H1 (cell line): ENCODE measurements at regions not wholly inside any gene's neighbourhood (a gene's known extent, or its start where the extent isn't known, plus 50 kb on each side); places are given as distances from the start of the nearest gene placed in this dataset.

Experiments
- CTCF ChIA-PET: fragments of 300-600 bp; sonication (Branson Sonifier 250); formaldehyde crosslinking; loops from one replicate; lab custom pipeline; 2021; ENCODE audit not compliant: partially characterized antibody; lab: Charles Lee
- POLR2A ChIA-PET: fragments of 300-600 bp; sonication (Branson Sonifier 250); formaldehyde crosslinking; loops from one replicate; lab custom pipeline; 2021; ENCODE audit warnings: inconsistent platforms; ENCODE audit not compliant: partially characterized antibody; lab: Charles Lee
- DNase-seq, 2 experiments: peaks; one replicate each; pipeline versions ENCODE4 v3.0.0 to v3.0.0-alpha.2; 2010 to 2022; ENCODE audit warnings: low spot score in 2 of 2, low read depth in 1 of 2, mixed read lengths in 1 of 2
- FAIRE-seq: peaks from 2 replicates; lab custom pipeline; 2011; peaks lifted over from hg19 to GRCh38; lab: Jason Lieb, UNC
- H2AFZ ChIP-seq: 2 replicates; pipeline ENCODE4 v1.8.1; 2012; ENCODE audit warnings: low read length, inconsistent platforms
- H2AK5ac ChIP-seq: 2 replicates; pipeline ENCODE4 v1.6.1; 2013; ENCODE audit warnings: low read depth, low read length
- H2BK120ac ChIP-seq: replicated peaks from 2 replicates; pipeline ENCODE3; 2013; ENCODE audit warnings: low read depth, low read length, inconsistent platforms
- H2BK12ac ChIP-seq: 2 replicates; pipeline ENCODE4 v1.6.1; 2013; ENCODE audit warnings: low read depth, low read length
- H2BK15ac ChIP-seq: 2 replicates; pipeline ENCODE4 v1.6.1; 2013; ENCODE audit warnings: low read length
- H2BK20ac ChIP-seq: 2 replicates; pipeline ENCODE4 v1.6.1; 2013; ENCODE audit warnings: low read length
- H2BK5ac ChIP-seq: 2 replicates; pipeline ENCODE4 v1.6.1; 2013; ENCODE audit warnings: low read depth, low read length
- H3K14ac ChIP-seq: 2 replicates; pipeline ENCODE4 v1.6.1; 2013; ENCODE audit warnings: inconsistent platforms; ENCODE audit not compliant: insufficient read length
- H3K18ac ChIP-seq: 2 replicates; pipeline ENCODE4 v1.6.1; 2013; ENCODE audit warnings: low read length; ENCODE audit errors: extremely low read depth
- H3K23ac ChIP-seq: 2 replicates; pipeline ENCODE4 v1.6.1; 2013; ENCODE audit warnings: inconsistent platforms; ENCODE audit not compliant: insufficient read length
- H3K23me2 ChIP-seq: 2 replicates; pipeline ENCODE4 v1.6.1; 2013; ENCODE audit warnings: low read depth, low read length
- H3K27ac ChIP-seq: 2 replicates; pipeline ENCODE4 v1.6.1; 2011; ENCODE audit warnings: low read depth, low read length, inconsistent platforms
- H3K27me3 ChIP-seq, 4 experiments: replicated peaks in 1 of 4; 1 replicate in 1 of 4; 2 replicates in 3 of 4; pipeline versions ENCODE4 v1.6.1 to v1.8.1; 2011 to 2013; ENCODE audit warnings: low read length in 3 of 4, mild to moderate bottlenecking in 3 of 4, inconsistent platforms in 2 of 4, mixed read lengths in 2 of 4, moderate library complexity in 1 of 4; ENCODE audit not compliant: control insufficient read depth in 3 of 4, insufficient read depth in 3 of 4; ENCODE audit errors: extremely low read depth in 1 of 4
- H3K36me3 ChIP-seq, 4 experiments: 2 replicates each; pipeline versions ENCODE4 v1.6.1 to v1.8.1; 2011 to 2013; ENCODE audit warnings: mild to moderate bottlenecking in 4 of 4, low read length in 3 of 4, moderate library complexity in 2 of 4, control low read depth in 1 of 4, inconsistent platforms in 1 of 4; ENCODE audit not compliant: insufficient read depth in 4 of 4, control insufficient read depth in 2 of 4
- H3K4ac ChIP-seq: replicated peaks from 2 replicates; pipeline ENCODE3; 2013; ENCODE audit warnings: low read length, low read depth, mixed read lengths, inconsistent platforms; ENCODE audit not compliant: insufficient read length
- H3K4me1 ChIP-seq, 4 experiments: replicated peaks in 1 of 4; 1 replicate in 1 of 4; 2 replicates in 3 of 4; pipeline versions ENCODE4 v1.6.1 to v1.8.1; 2011 to 2013; ENCODE audit warnings: low read length in 3 of 4, inconsistent platforms in 2 of 4, mixed read lengths in 1 of 4; ENCODE audit not compliant: insufficient read depth in 4 of 4, control insufficient read depth in 3 of 4
- H3K4me2 ChIP-seq, 2 experiments: 2 replicates each; pipeline versions ENCODE4 v1.6.1 to v1.8.1; 2011 to 2013; ENCODE audit warnings: low read depth in 2 of 2, low read length in 2 of 2, control low read depth in 1 of 2, inconsistent platforms in 1 of 2, mild to moderate bottlenecking in 1 of 2; ENCODE audit not compliant: insufficient read depth in 1 of 2
- H3K4me3 ChIP-seq, 4 experiments: fragments of 200-600, 300-600 bp in 1 of 4; sonication (generic), shearing (Covaris generic), sonication (Bioruptor Twin) in 1 of 4; 2 replicates each; pipeline versions ENCODE4 v1.5.1 to v1.8.1; 2011 to 2016; ENCODE audit warnings: low read length in 4 of 4, low read depth in 3 of 4, control low read depth in 2 of 4, inconsistent platforms in 2 of 4, mild to moderate bottlenecking in 2 of 4, mixed read lengths in 1 of 4, moderate library complexity in 1 of 4; ENCODE audit not compliant: insufficient read depth in 2 of 4; ENCODE audit errors: extremely low read depth in 1 of 4
- H3K56ac ChIP-seq: replicated peaks from 2 replicates; pipeline ENCODE3; 2013; ENCODE audit warnings: low read depth, mild to moderate bottlenecking, mixed read lengths, low read length, inconsistent platforms; ENCODE audit not compliant: insufficient read length
- H3K79me1 ChIP-seq: 2 replicates; pipeline ENCODE4 v1.6.1; 2013; ENCODE audit warnings: low read depth, low read length, control low read depth
- H3K79me2 ChIP-seq, 2 experiments: 2 replicates each; pipeline versions ENCODE4 v1.6.1 to v1.8.1; 2012 to 2013; ENCODE audit warnings: low read length in 2 of 2, mild to moderate bottlenecking in 2 of 2, inconsistent platforms in 1 of 2; ENCODE audit not compliant: insufficient read depth in 2 of 2, control insufficient read depth in 1 of 2
- H3K9ac ChIP-seq, 4 experiments: replicated peaks in 1 of 4; 1 replicate in 1 of 4; 2 replicates in 3 of 4; pipeline versions ENCODE4 v1.6.1 to v1.8.1; 2011 to 2013; ENCODE audit warnings: low read depth in 3 of 4, low read length in 3 of 4, control low read depth in 2 of 4, mild to moderate bottlenecking in 2 of 4, moderate library complexity in 2 of 4, inconsistent platforms in 1 of 4; ENCODE audit errors: extremely low read depth in 1 of 4
- H3K9me3 ChIP-seq, 2 experiments: 2 replicates each; pipeline versions ENCODE4 v1.6.1 to v1.8.1; 2012 to 2013; ENCODE audit warnings: mild to moderate bottlenecking in 2 of 2, moderate library complexity in 2 of 2, control low read depth in 1 of 2, inconsistent platforms in 1 of 2, low read depth in 1 of 2, low read length in 1 of 2, mixed read lengths in 1 of 2; ENCODE audit not compliant: insufficient read depth in 2 of 2
- H4K20me1 ChIP-seq, 2 experiments: replicated peaks in 1 of 2; 2 replicates each; pipeline versions ENCODE3 to v1.8.1; 2011 to 2013; ENCODE audit warnings: inconsistent platforms in 2 of 2, low read length in 2 of 2, mild to moderate bottlenecking in 1 of 2; ENCODE audit not compliant: insufficient read depth in 2 of 2, control insufficient read depth in 1 of 2
- H4K5ac ChIP-seq: 2 replicates; pipeline ENCODE4 v1.6.1; 2013; ENCODE audit warnings: low read length, low read depth, mixed read lengths, inconsistent platforms; ENCODE audit not compliant: insufficient read length
- H4K8ac ChIP-seq: 2 replicates; pipeline ENCODE4 v1.8.0; 2013; ENCODE audit warnings: mild to moderate bottlenecking, moderate library complexity, low read length, inconsistent platforms; ENCODE audit not compliant: insufficient read depth; ENCODE audit errors: extremely low read depth
- H4K91ac ChIP-seq: replicated peaks from 2 replicates; pipeline ENCODE3; 2013; ENCODE audit warnings: low read length, mixed read lengths, inconsistent platforms; ENCODE audit not compliant: insufficient read length
- ASH2L ChIP-seq: fragments of 200-600, 300-600 bp; sonication (generic); IDR thresholded peaks from one replicate; pipeline ENCODE4 v1.7.1; 2017; ENCODE audit warnings: low read length
- BCL11A ChIP-seq, 2 experiments: IDR thresholded peaks; one replicate each; pipeline ENCODE4 v1.6.1; 2011; ENCODE audit warnings: low read depth in 2 of 2, low read length in 2 of 2, mild to moderate bottlenecking in 2 of 2
- RBBP5 ChIP-seq: IDR thresholded peaks from 2 replicates; pipeline ENCODE4 v1.7.1; 2012; ENCODE audit warnings: low read depth, mild to moderate bottlenecking, inconsistent platforms, low read length, moderate library complexity, borderline replicate concordance
- SIRT6 ChIP-seq: IDR thresholded peaks from one replicate; pipeline ENCODE4 v1.7.1; 2012; ENCODE audit warnings: low read length, inconsistent platforms
- SRF ChIP-seq: IDR thresholded peaks from 2 replicates; pipeline ENCODE4 v1.6.1; 2011; ENCODE audit warnings: mild to moderate bottlenecking, low read depth, low read length, moderate library complexity
- TEAD4 ChIP-seq: IDR thresholded peaks from 2 replicates; pipeline ENCODE4 v1.6.1; 2012; ENCODE audit warnings: low read depth, low read length, inconsistent platforms, mixed read lengths
- TF ChIP-seq, protein P1 (sequence below): IDR thresholded peaks from 2 replicates; pipeline ENCODE4 v1.6.1; 2012; ENCODE audit warnings: inconsistent platforms

DNA sequence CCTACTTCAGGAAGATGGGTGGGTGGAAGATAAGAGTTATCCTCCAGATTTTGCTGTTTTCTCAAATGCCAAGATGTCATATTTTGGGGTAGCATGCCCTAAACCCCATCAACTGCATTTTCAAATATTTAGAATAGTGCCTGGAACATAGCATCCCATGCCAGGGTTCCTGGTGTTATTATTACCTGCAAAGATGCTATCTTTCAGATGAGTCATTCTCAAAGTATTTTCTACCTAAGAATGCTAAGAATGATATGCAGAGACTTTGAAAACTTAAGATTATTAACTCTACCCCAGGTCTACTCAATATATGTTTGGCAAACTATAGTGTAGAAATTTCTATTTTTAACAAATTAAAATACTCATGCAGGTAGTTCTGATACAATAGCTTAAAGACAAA lies 934.3 kb upstream of the SLIT2 start:
- no peak overlapping the region for H2AFZ ChIP-seq
- H2BK12ac ChIP-seq, result no peak overlapping the region
- H3K23ac ChIP-seq, result no peak overlapping the region
- CTCF ChIA-PET, result no interaction called here
- peaks cover 0 to 2% (median under 1%) of the 10 kb centered on the region in 4 experiments; a peak in 1 of 7 replicates for H3K27me3 ChIP-seq
- no peak overlapping the region for H3K4ac ChIP-seq
- no peak overlapping the region for H2BK20ac ChIP-seq
- DNase-seq, result no peak
- H3K56ac ChIP-seq, result no peak overlapping the region
- no peaks in the 10 kb centered on the region for H3K23me2 ChIP-seq
- peaks cover 2 to 5% (median 3%) of the 10 kb centered on the region in 4 experiments; a peak in 3 of 7 replicates for H3K4me1 ChIP-seq
- H4K91ac ChIP-seq, result no peak overlapping the region
- H3K18ac ChIP-seq, result no peak overlapping the region
- no peak overlapping the region for H3K4me2 ChIP-seq
- no peak overlapping the region for H2BK120ac ChIP-seq
- H2BK15ac ChIP-seq, result no peak overlapping the region
- H3K9ac ChIP-seq, result no peak overlapping the region
- POLR2A ChIA-PET, result no interaction called here
- no peak for FAIRE-seq
- no peak overlapping the region for H2BK5ac ChIP-seq
- no peak overlapping the region for H3K14ac ChIP-seq
- H3K79me2 ChIP-seq, result no peaks in the 10 kb centered on the region
- H3K27ac ChIP-seq, result no peak overlapping the region
- no peak overlapping the region for H4K8ac ChIP-seq
- H3K36me3 ChIP-seq, result no peaks in the 10 kb centered on the region
- no peaks in the 10 kb centered on the region for H3K9me3 ChIP-seq
- no peak overlapping the region for H2AK5ac ChIP-seq
- H4K20me1 ChIP-seq, result no peaks in the 10 kb centered on the region
- no peak overlapping the region for H3K4me3 ChIP-seq
- H3K79me1 ChIP-seq, result no peaks in the 10 kb centered on the region
- no peak overlapping the region for H4K5ac ChIP-seq
- no peak for TF ChIP-seq SRF
- no peak for TF ChIP-seq ASH2L
- no peak for TF ChIP-seq RBBP5
- TF ChIP-seq SIRT6, result no peak
- TF ChIP-seq TEAD4, result no peak
- no peak for TF ChIP-seq BCL11A (IDR thresholded peaks at IDR 0.05; ENCODE audit: low read depth in 2 of 2, low read length in 2 of 2)
- TF ChIP-seq, protein P1, sequence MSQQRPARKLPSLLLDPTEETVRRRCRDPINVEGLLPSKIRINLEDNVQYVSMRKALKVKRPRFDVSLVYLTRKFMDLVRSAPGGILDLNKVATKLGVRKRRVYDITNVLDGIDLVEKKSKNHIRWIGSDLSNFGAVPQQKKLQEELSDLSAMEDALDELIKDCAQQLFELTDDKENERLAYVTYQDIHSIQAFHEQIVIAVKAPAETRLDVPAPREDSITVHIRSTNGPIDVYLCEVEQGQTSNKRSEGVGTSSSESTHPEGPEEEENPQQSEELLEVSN, result no peak
